Lower lobe of right lung (tissue), 2 donors: ENCODE measurements at regions not wholly inside any gene's neighbourhood (a gene's known extent, or its start where the extent isn't known, plus 50 kb on each side); places are given as distances from the start of the nearest gene placed in this dataset.

Experiments
- ATAC-seq, 2 donors: fragments of 200-7000 bp; cut with Tn5 transposase; one replicate each; pipeline ENCODE4 v1.9.1; 2020 to 2022; ENCODE audit warnings: mild to moderate bottlenecking in 2 of 2, moderate library complexity in 2 of 2
- DNase-seq: peaks from one replicate; pipeline ENCODE4 v3.0.0-alpha.2; 2020
- H3K27ac ChIP-seq: fragments of 200-600 bp; one replicate; pipeline ENCODE4 v1.8.0; 2022
- H3K27me3 ChIP-seq: fragments of 200-600 bp; one replicate; pipeline ENCODE4 v1.8.0; 2022; ENCODE audit warnings: low read depth
- H3K36me3 ChIP-seq: fragments of 200-600 bp; one replicate; pipeline ENCODE4 v1.8.0; 2022; ENCODE audit warnings: mild to moderate bottlenecking
- H3K4me1 ChIP-seq: fragments of 200-600 bp; one replicate; pipeline ENCODE4 v1.8.0; 2022
- H3K4me3 ChIP-seq: fragments of 200-600 bp; one replicate; pipeline ENCODE4 v1.8.0; 2022; ENCODE audit warnings: mild to moderate bottlenecking
- H3K9me3 ChIP-seq: fragments of 200-600 bp; one replicate; pipeline ENCODE4 v1.8.0; 2022
- intact Hi-C: fragments of 100-400 bp; cut with DNase I; formaldehyde crosslinking; loops from one replicate; pipeline ENCODE4 v1.11.0; 2022
- TF ChIP-seq, protein P1 (sequence below): fragments of 200-600 bp; IDR thresholded peaks from one replicate; pipeline ENCODE4 v1.8.0; 2022; ENCODE audit warnings: antibody characterized with exemption, mild to moderate bottlenecking
- donor health status: DM: no; HTN: yes; CAD: no; lungs with severe emphysema.

DNA sequence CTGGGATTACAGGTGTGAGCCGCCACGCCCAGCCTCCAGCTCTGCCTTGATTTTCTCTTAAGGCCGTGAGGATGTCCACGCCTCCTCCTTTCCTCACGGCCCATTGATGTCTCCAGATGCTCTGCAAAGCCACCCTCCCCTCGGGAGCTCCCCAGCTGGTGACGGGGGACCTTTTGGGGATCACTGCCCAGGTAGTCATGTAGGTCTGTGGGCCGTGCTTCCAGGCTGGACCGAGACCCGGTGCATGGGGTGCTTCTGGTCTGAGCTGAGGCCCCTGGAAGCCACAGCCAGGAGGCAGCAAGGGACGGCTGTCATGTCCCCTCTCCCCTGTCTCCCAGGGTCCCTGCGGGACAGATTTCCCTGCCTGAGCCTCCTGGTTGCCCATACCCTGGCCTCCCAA lies 277.8 kb downstream of the SEC14L1 start:
- ATAC-seq: no peak
- H3K4me3 ChIP-seq: no peak overlapping the region
- peaks cover 16% of the 10 kb centered on the region for H3K36me3 ChIP-seq
- H3K9me3 ChIP-seq: no peaks in the 10 kb centered on the region
- H3K27ac ChIP-seq: no peak overlapping the region
- peaks cover 74% of the 10 kb centered on the region for H3K4me1 ChIP-seq
- H3K27me3 ChIP-seq: no peaks in the 10 kb centered on the region
- TF ChIP-seq, protein P1, sequence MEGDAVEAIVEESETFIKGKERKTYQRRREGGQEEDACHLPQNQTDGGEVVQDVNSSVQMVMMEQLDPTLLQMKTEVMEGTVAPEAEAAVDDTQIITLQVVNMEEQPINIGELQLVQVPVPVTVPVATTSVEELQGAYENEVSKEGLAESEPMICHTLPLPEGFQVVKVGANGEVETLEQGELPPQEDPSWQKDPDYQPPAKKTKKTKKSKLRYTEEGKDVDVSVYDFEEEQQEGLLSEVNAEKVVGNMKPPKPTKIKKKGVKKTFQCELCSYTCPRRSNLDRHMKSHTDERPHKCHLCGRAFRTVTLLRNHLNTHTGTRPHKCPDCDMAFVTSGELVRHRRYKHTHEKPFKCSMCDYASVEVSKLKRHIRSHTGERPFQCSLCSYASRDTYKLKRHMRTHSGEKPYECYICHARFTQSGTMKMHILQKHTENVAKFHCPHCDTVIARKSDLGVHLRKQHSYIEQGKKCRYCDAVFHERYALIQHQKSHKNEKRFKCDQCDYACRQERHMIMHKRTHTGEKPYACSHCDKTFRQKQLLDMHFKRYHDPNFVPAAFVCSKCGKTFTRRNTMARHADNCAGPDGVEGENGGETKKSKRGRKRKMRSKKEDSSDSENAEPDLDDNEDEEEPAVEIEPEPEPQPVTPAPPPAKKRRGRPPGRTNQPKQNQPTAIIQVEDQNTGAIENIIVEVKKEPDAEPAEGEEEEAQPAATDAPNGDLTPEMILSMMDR: no peak
- DNase-seq: no peak
- intact Hi-C loops: no loop called here

DNA sequence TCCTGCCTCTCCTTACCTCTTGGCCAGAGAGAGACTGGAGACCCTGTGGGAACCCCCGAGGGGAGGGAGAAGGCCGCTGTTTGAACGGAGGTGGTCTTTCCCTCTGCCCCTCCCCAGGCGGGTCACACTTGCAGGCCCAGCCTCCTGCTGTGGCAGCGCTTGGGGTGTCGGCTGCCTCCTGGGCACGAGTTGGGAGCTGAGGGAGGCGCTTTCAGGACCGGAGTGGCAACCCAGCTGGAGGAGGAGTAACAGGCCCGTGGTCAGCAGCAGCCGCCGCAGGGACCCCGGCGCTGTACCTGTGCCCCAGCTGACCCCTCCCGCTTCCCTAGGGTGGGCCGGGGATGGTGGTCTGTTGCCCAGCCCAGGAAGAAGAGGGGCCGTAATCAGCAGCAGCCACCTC lies 278.3 kb downstream of the SEC14L1 start:
- peaks cover 16% of the 10 kb centered on the region for H3K36me3 ChIP-seq
- H3K27me3 ChIP-seq: no peaks in the 10 kb centered on the region
- DNase-seq: no peak
- no peaks in the 10 kb centered on the region for H3K9me3 ChIP-seq
- no peak for ATAC-seq
- intact Hi-C loops: no loop called here
- peaks cover 78% of the 10 kb centered on the region for H3K4me1 ChIP-seq
- TF ChIP-seq, protein P1: no peak
- no peak overlapping the region for H3K4me3 ChIP-seq
- no peak overlapping the region for H3K27ac ChIP-seq

DNA sequence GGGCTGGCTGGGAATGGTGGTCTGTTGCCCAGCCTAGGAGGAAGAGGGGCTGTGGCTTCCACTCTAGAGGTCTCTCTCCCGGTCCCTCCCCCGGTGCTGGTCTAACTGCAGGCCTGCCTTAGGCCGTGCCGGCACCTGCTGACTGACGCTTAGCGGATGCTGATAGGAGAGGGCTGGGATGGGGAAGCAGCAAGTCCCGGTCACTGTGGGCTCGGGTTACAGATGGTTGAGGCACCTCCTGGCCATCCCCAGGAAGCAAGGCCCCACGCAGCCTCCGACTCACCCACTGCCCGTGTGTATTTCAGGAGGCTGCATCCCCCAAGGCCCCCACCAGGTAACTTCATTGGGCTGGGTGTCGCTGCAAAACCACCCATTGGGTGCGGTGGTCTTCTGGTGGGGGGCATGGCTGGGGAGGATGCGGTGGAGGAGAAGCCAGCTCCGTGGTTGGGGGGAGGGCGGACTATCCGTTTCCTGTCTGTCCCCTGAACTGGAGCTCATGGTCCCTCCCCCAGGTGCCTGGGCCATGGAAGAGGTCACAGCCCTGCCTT lies 278.9 kb downstream of the SEC14L1 start:
- H3K27me3 ChIP-seq: no peaks in the 10 kb centered on the region
- H3K27ac ChIP-seq: no peak overlapping the region
- DNase-seq (no peak), ATAC-seq (no peak)
- TF ChIP-seq, protein P1: no peak
- peaks cover 16% of the 10 kb centered on the region for H3K36me3 ChIP-seq
- no peak overlapping the region for H3K4me3 ChIP-seq
- H3K4me1 ChIP-seq: peaks cover 83% of the 10 kb centered on the region
- no peaks in the 10 kb centered on the region for H3K9me3 ChIP-seq
- intact Hi-C loops: no loop called here

DNA sequence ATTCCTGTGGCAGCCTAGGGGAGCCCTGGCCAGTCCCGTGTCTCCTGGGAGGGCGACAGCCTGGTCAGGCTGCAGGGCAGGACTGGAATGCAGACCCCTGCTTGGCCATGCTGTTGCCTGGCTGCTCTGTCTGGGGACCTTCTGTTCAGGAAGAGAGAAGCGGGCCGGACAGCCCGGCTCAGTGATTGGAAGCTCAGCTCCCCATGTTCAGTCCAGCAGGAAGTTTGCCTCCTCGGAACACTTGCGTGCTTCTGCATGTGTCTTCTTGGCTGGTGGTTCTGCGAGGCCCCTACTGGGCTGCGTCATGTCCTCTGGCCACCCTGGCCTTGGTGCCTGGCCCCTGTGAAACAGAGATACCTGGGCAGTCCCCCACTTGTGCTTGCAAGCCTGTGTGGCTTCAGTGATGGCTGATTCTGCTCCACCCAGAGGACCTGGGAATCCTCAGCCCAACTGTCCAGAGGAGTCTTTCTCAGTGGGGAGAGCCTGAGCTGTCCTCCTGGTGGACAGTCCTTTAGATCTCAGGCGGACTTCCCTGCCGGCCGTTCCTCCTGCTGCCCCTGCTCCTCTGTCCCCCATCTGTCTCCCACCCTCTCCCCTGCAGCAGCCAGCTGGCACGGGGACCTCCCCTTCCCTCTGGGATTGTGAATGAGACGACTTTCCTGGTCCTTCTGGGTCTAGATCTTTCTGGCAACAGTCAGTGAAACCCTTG lies 279.5 kb downstream of the SEC14L1 start:
- intact Hi-C loops: no loop called here

DNA sequence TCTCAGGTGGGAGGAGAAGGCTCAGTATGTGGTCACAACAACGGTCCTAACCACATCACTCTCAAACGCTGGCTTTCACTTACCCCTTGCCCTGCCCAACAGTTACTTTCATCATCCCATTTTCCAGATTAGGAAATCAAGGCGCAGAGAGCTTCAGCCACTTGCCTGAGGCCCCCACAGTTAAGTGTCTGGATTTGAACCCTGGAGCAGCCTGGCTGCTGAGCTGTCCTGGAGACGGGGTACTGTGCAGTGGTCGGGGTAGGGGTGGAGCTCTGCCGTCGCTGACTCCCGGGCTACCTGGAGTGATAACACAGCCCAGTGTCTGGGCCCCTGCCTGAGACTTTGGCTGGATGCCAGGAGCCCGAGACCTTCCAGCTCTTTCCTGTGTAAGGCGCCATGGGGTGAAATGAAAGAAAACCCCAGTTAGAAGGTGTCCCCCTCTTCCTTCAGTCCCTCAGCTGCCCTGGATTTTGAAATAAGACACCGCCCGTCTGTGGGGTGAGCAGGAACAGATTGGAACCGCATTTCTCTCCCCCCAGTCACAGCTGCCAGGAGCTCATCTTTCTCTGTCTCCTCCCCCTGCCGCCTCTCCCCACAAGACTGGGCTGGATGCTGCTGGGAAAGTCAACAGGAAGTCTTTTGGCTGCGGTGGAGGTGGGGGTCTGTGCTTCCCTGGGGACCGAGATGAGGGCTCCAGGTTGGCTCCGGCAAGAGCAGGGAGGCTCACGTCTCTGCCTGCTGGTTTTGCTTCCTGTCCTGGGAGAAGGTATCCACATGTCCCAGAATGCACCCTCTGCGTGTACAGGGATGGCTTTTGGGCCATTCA lies 280.2 kb downstream of the SEC14L1 start:
- Histone ChIP-seq H3K36me3 (peaks cover 16% of the 10 kb centered on the region), H3K9me3 (no peaks in the 10 kb centered on the region), H3K27ac (peak overlapping the region; percentile 24), H3K27me3 (no peaks in the 10 kb centered on the region), H3K4me1 (peaks cover 90% of the 10 kb centered on the region), H3K4me3 (no peak overlapping the region)
- ATAC-seq (no peak), DNase-seq (no peak)
- TF ChIP-seq, protein P1: no peak
- intact Hi-C loops: no loop called here

More for the DNA sequence above, 279.5 kb downstream of the SEC14L1 start:
- TF ChIP-seq, protein P1: no peak
- H3K9me3 ChIP-seq: no peaks in the 10 kb centered on the region
- peak overlapping the region; percentile 24 for H3K27ac ChIP-seq
- H3K36me3 ChIP-seq: peaks cover 16% of the 10 kb centered on the region
- DNase-seq (no peak), ATAC-seq (no peak)
- no peaks in the 10 kb centered on the region for H3K27me3 ChIP-seq
- peaks cover 90% of the 10 kb centered on the region for H3K4me1 ChIP-seq
- no peak overlapping the region for H3K4me3 ChIP-seq
